K562 (cell line): ENCODE measurements at regions not wholly inside any gene's neighbourhood (a gene's known extent, or its start where the extent isn't known, plus 50 kb on each side); places are given as distances from the start of the nearest gene placed in this dataset.

ENCODE experiments used
- ATAC-seq: fragments of 200-7000 bp; cut with Tn5 transposase; 3 replicates; pipeline ENCODE4 v1.9.1; 2020; ENCODE audit warnings: moderate library complexity
- BruUV-seq: library from RNA; stranded (reverse); fragments of 400-500 nt; replicated peaks from 2 replicates; lab custom pipeline; 2021; lab: Mats Ljungman, UMichigan
- CTCF ChIA-PET: fragments of 300-600 bp; formaldehyde crosslinking; extraction: SDS; loops from one replicate; lab custom pipeline; 2021; ENCODE audit warnings: low intra/inter-chr PET ratio; lab: Yijun Ruan, JAX
- POLR2A ChIA-PET: fragments of 300-600, 350-650 bp; sonication (Branson Sonifier 250); formaldehyde crosslinking; extraction: SDS; loops from one replicate; lab custom pipeline; 2021; ENCODE audit warnings: antibody characterized with exemption, inconsistent platforms; lab: Yijun Ruan, JAX
- DNase-seq, 4 experiments: peaks; one replicate each; pipeline versions ENCODE4 v3.0.0 to v3.0.0-alpha.2; 2011 to 2018; ENCODE audit warnings: low spot score in 3 of 4, mixed read lengths in 3 of 4; ENCODE audit errors: extremely low read depth in 1 of 4
- FAIRE-seq: peaks from 2 replicates; lab custom pipeline; 2011; peaks lifted over from hg19 to GRCh38; lab: Jason Lieb, UNC
- H2AFZ ChIP-seq: 2 replicates; pipeline ENCODE4 v1.6.0; 2011; ENCODE audit warnings: low read depth, low read length, control low read depth, inconsistent platforms
- H3K27ac ChIP-seq: fragments of 200-600 bp; 3 replicates; pipeline ENCODE4 v1.8.0; 2011; ENCODE audit warnings: low read depth, mild to moderate bottlenecking, control low read depth, inconsistent platforms, low read length, moderate library complexity, mixed read lengths; ENCODE audit errors: extremely low read depth
- H3K27me3 ChIP-seq, 2 experiments: fragments of 300-600 bp in 1 of 2; 2 replicates in 1 of 2; 3 replicates in 1 of 2; pipeline versions ENCODE4 v1.6.0 to v1.8.0; 2011; ENCODE audit warnings: inconsistent platforms in 2 of 2, low read length in 2 of 2, mild to moderate bottlenecking in 1 of 2, mixed read lengths in 1 of 2, moderate library complexity in 1 of 2; ENCODE audit not compliant: control insufficient read depth in 2 of 2, insufficient read depth in 2 of 2
- H3K36me3 ChIP-seq: fragments of 300-600 bp; 3 replicates; pipeline ENCODE4 v1.8.0; 2011; ENCODE audit warnings: mild to moderate bottlenecking, low read length, inconsistent platforms; ENCODE audit not compliant: control insufficient read depth, insufficient read depth
- H3K4me1 ChIP-seq, 2 experiments: fragments of 200-600 bp in 1 of 2; replicated peaks in 1 of 2; 2 replicates in 1 of 2; 3 replicates in 1 of 2; pipeline versions ENCODE4 v1.5.1 to v1.8.0; 2011; ENCODE audit warnings: inconsistent platforms in 2 of 2, low read length in 2 of 2, mild to moderate bottlenecking in 1 of 2, mixed read lengths in 1 of 2, moderate library complexity in 1 of 2; ENCODE audit not compliant: control insufficient read depth in 2 of 2, insufficient read depth in 2 of 2
- H3K4me2 ChIP-seq: 2 replicates; pipeline ENCODE4 v1.6.1; 2011; ENCODE audit warnings: low read length, control low read depth, inconsistent platforms, mixed read lengths; ENCODE audit not compliant: insufficient read depth
- H3K4me3 ChIP-seq: fragments of 200-600 bp; sonication (generic), shearing (Covaris generic); 2 replicates; pipeline ENCODE4 v1.5.1; 2016; ENCODE audit warnings: control low read depth, inconsistent platforms
- H3K79me2 ChIP-seq: fragments of 200-600 bp; 3 replicates; pipeline ENCODE4 v1.8.0; 2011; ENCODE audit warnings: low read length, inconsistent platforms; ENCODE audit not compliant: control insufficient read depth, insufficient read depth
- H3K9ac ChIP-seq, 2 experiments: 2 replicates each; pipeline versions ENCODE4 v1.6.0 to v1.6.1; 2011; ENCODE audit warnings: low read depth in 2 of 2, low read length in 2 of 2, control low read depth in 1 of 2, inconsistent platforms in 1 of 2, mild to moderate bottlenecking in 1 of 2, mixed read lengths in 1 of 2; ENCODE audit not compliant: insufficient read depth in 1 of 2
- H3K9me1 ChIP-seq: one replicate; pipeline ENCODE4 v1.6.0; 2011; ENCODE audit warnings: inconsistent platforms, mild to moderate bottlenecking, low read length, moderate library complexity; ENCODE audit not compliant: control insufficient read depth, insufficient read depth
- H3K9me3 ChIP-seq: replicated peaks from 2 replicates; pipeline ENCODE4 v1.5.1; 2011; ENCODE audit warnings: low read depth, low read length, inconsistent platforms; ENCODE audit not compliant: control insufficient read depth, insufficient read depth
- H4K20me1 ChIP-seq: replicated peaks from 2 replicates; pipeline ENCODE4 v1.6.1; 2011; ENCODE audit warnings: low read length, inconsistent platforms, mixed read lengths; ENCODE audit not compliant: control insufficient read depth, insufficient read depth
- ARID4B ChIP-seq: sonication (generic); formaldehyde crosslinking; IDR thresholded peaks from 2 replicates; pipeline ENCODE4 v1.8.0; 2022; ENCODE audit warnings: mild to moderate bottlenecking, missing genetic modification reagents
- GATAD2A ChIP-seq: fragments of 450-650 bp; IDR thresholded peaks from 2 replicates; pipeline ENCODE4 v1.6.1; 2017
- RFX1 ChIP-seq: fragments of 450-650 bp; IDR thresholded peaks from 2 replicates; pipeline ENCODE4 v1.6.1; 2016; ENCODE audit warnings: mild to moderate bottlenecking, moderate library complexity
- SPI1 ChIP-seq: IDR thresholded peaks from 2 replicates; pipeline ENCODE4 v1.6.1; 2011; ENCODE audit warnings: low read depth, low read length, control low read depth, borderline replicate concordance
- ZNF436 ChIP-seq: fragments of 250-450, 450-650 bp; sonication (Bioruptor Pico); formaldehyde crosslinking; IDR thresholded peaks from 2 replicates; pipeline ENCODE4 v1.7.0; 2020; ENCODE audit warnings: mild to moderate bottlenecking
- WGBS: fragments of 100-300 bp; shearing (Covaris generic); methylation state at CpG from one replicate; pipeline ENCODE4 v1.1.6; 2016; ENCODE audit warnings: low coverage, mixed read lengths; ENCODE audit not compliant: insufficient coverage; ENCODE audit errors: missing lambda C conversion rate; 5-methylcytosine and 5-hydroxymethylcytosine counted together
- in situ Hi-C: fragments of 300-500 bp; cut with MboI; formaldehyde crosslinking; loops from 4 replicates; pipeline ENCODE4 v1.15.0; 2018; ENCODE audit warnings: inconsistent platforms, mixed read lengths
- intact Hi-C: fragments of 100-400 bp; cut with micrococcal nuclease; formaldehyde crosslinking; loops from 2 replicates; pipeline ENCODE4 v1.14.2; 2022

DNA sequence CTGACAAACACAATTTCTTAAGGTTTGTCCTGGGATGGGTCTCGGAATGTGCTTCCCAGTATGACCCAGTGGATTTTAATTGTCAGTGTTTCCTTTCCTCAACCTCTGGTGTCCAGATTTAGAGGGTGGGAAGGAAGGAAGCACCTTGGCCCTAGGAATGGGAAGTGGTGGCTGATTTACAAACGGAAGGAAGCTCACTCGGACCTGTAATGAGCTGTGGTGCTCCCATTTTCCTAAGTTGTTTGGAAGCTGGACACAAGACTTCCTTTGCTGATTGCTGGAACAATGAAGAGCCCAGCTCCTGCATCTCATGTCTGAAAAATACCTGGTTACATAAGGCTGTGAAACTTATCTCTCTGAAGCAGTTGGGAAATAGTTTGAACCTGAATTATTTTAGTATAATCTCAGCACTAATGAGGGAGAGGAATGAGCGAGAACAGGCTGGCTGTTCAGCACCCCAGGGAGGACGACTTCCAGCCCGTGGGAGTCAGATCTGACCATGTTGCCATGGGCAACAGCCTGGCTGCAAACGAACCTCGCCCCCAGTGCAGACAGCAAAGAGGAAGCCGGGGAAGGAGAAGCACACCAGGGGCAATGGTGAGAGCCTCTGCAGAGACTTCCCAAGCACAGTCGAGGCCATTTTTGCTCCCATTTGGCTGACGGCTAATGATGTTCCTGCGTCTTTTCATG lies 74.4 kb upstream of the ASB18 start:
- no peaks in the 10 kb centered on the region for H4K20me1 ChIP-seq
- no peaks in the 10 kb centered on the region for H3K4me1 ChIP-seq
- H3K27me3 ChIP-seq = peaks cover 0 to 47% of the 10 kb centered on the region in 2 experiments; a peak in 4 of 5 replicates
- CTCF ChIA-PET = no interaction called here
- DNase-seq = peak in 1 of 4 experiments; percentile 8
- POLR2A ChIA-PET = no interaction called here
- no peak for FAIRE-seq
- ATAC-seq = no peak
- peak; percentile 62 for TF ChIP-seq RFX1
- TF ChIP-seq ARID4B (CRISPR knock-in tag) = no peak
- no peak for TF ChIP-seq SPI1
- TF ChIP-seq ZNF436 (CRISPR knock-in tag) = no peak
- TF ChIP-seq GATAD2A = no peak
- H3K4me3 ChIP-seq = no peak overlapping the region
- WGBS = under 1% methylated on average over 12 of the region's 12 CpGs
- H3K9me1 ChIP-seq = no peaks in the 10 kb centered on the region
- H3K79me2 ChIP-seq = no peaks in the 10 kb centered on the region
- H3K27ac ChIP-seq = no peak overlapping the region
- no peak overlapping the region for H2AFZ ChIP-seq
- no peaks in the 10 kb centered on the region for H3K9me3 ChIP-seq
- BruUV-seq = no TSS peak
- in situ Hi-C loops = no loop called here
- no peak overlapping the region for H3K4me2 ChIP-seq
- intact Hi-C loops = no loop called here
- no peaks in the 10 kb centered on the region for H3K36me3 ChIP-seq
- no peak overlapping the region for H3K9ac ChIP-seq
